ENCODE measurements at regions not wholly inside any gene's neighbourhood (a gene's known extent, or its start where the extent isn't known, plus 50 kb on each side); places are given as distances from the start of the nearest gene placed in this dataset.

DNA sequence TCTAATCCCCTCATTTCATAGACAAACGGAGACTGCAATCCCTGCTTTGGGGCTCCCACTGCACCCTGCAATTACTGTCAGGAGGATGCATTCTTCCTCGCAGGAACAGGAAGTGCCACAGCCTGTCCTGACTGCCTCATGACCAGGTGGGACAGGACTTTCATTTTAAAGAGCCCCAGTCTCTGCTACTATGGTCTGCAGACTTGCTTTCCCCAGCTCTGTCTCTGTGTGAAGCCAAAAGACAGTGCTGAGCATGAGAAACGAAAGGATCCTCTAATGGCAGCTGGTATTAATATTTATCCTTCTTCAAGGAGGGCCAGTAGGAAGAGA, 60.0 kb upstream of the PNMA1 start:
- Histone ChIP-seq H3K9ac (ENCODE audit: low read depth, low read length) (no peak overlapping the region), H3K79me2 (ENCODE audit: insufficient read depth, low read length) (peaks cover 93% of the 10 kb centered on the region), H3K36me3 (ENCODE audit: insufficient read depth, low read length) (peaks cover 5% of the 10 kb centered on the region; the same call in 1 of the 2 replicates), H3K4me2 (ENCODE audit: insufficient read depth, low read length) (no peak overlapping the region), H4K20me1 (ENCODE audit: insufficient read depth, low read length) (peaks cover 79% of the 10 kb centered on the region), H3K9me3 (ENCODE audit: insufficient read depth, low read length, severe bottlenecking) (no peaks in the 10 kb centered on the region), H2AFZ (ENCODE audit: low read depth, low read length) (no peak overlapping the region), H3K27me3 (ENCODE audit: insufficient read depth, low read length, poor library complexity) (no peaks in the 10 kb centered on the region), H3K4me1 (ENCODE audit: insufficient read depth, low read length) (no peaks in the 10 kb centered on the region), H3K27ac (ENCODE audit: low read length) (no peak overlapping the region), H3K4me3 (ENCODE audit: low read depth in 1 of 2, low read length in 2 of 2) (no peak overlapping the region)
- ATAC-seq (ENCODE audit: insufficient read depth, low read depth) (no peak), DNase-seq (no peak)
- no peak for TF ChIP-seq EZH2 (IDR thresholded peaks at IDR 0.05; ENCODE audit: borderline replicate concordance, low read depth, low read length, severe bottlenecking)
- TF ChIP-seq, protein P1, sequence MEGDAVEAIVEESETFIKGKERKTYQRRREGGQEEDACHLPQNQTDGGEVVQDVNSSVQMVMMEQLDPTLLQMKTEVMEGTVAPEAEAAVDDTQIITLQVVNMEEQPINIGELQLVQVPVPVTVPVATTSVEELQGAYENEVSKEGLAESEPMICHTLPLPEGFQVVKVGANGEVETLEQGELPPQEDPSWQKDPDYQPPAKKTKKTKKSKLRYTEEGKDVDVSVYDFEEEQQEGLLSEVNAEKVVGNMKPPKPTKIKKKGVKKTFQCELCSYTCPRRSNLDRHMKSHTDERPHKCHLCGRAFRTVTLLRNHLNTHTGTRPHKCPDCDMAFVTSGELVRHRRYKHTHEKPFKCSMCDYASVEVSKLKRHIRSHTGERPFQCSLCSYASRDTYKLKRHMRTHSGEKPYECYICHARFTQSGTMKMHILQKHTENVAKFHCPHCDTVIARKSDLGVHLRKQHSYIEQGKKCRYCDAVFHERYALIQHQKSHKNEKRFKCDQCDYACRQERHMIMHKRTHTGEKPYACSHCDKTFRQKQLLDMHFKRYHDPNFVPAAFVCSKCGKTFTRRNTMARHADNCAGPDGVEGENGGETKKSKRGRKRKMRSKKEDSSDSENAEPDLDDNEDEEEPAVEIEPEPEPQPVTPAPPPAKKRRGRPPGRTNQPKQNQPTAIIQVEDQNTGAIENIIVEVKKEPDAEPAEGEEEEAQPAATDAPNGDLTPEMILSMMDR (IDR thresholded peaks at IDR 0.05; ENCODE audit: borderline replicate concordance, extremely low read depth, low read length, poor library complexity, severe bottlenecking), result no peak

GRCh38 chr14:73773441-73774240, 59.5 kb upstream of the PNMA1 start:
- peaks cover 93% of the 10 kb centered on the region for H3K79me2 ChIP-seq (ENCODE audit: insufficient read depth, low read length)
- H3K4me1 ChIP-seq (ENCODE audit: insufficient read depth, low read length), result no peaks in the 10 kb centered on the region
- DNase-seq (no peak), ATAC-seq (ENCODE audit: insufficient read depth, low read depth) (no peak)
- no peaks in the 10 kb centered on the region for H3K27me3 ChIP-seq (ENCODE audit: insufficient read depth, low read length, poor library complexity)
- no peak overlapping the region for H3K9ac ChIP-seq (ENCODE audit: low read depth, low read length)
- no peak overlapping the region for H3K27ac ChIP-seq (ENCODE audit: low read length)
- H3K36me3 ChIP-seq (ENCODE audit: insufficient read depth, low read length), result peaks cover 4% of the 10 kb centered on the region; the same call in 1 of the 2 replicates
- H3K4me2 ChIP-seq (ENCODE audit: insufficient read depth, low read length), result no peak overlapping the region
- no peak for TF ChIP-seq EZH2 (IDR thresholded peaks at IDR 0.05; ENCODE audit: borderline replicate concordance, low read depth, low read length, severe bottlenecking)
- TF ChIP-seq, protein P1 (IDR thresholded peaks at IDR 0.05; ENCODE audit: borderline replicate concordance, extremely low read depth, low read length, poor library complexity, severe bottlenecking), result no peak
- no peak overlapping the region for H3K4me3 ChIP-seq (ENCODE audit: low read depth in 1 of 2, low read length in 2 of 2)
- peaks cover 81% of the 10 kb centered on the region for H4K20me1 ChIP-seq (ENCODE audit: insufficient read depth, low read length)
- no peak overlapping the region for H2AFZ ChIP-seq (ENCODE audit: low read depth, low read length)
- H3K9me3 ChIP-seq (ENCODE audit: insufficient read depth, low read length, severe bottlenecking), result no peaks in the 10 kb centered on the region

GRCh38 chr14:73771848-73772638, 57.9 kb upstream of the PNMA1 start:
- TF ChIP-seq, protein P1 (IDR thresholded peaks at IDR 0.05; ENCODE audit: borderline replicate concordance, extremely low read depth, low read length, poor library complexity, severe bottlenecking), result no peak
- TF ChIP-seq EZH2 (IDR thresholded peaks at IDR 0.05; ENCODE audit: borderline replicate concordance, low read depth, low read length, severe bottlenecking), result no peak
- Histone ChIP-seq H4K20me1 (ENCODE audit: insufficient read depth, low read length) (peaks cover 76% of the 10 kb centered on the region), H3K9ac (ENCODE audit: low read depth, low read length) (no peak overlapping the region), H3K4me1 (ENCODE audit: insufficient read depth, low read length) (no peaks in the 10 kb centered on the region), H3K27ac (ENCODE audit: low read length) (no peak overlapping the region), H3K36me3 (ENCODE audit: insufficient read depth, low read length) (no peaks in the 10 kb centered on the region; the same call in 1 of the 2 replicates), H3K27me3 (ENCODE audit: insufficient read depth, low read length, poor library complexity) (no peaks in the 10 kb centered on the region), H3K4me3 (ENCODE audit: low read depth in 1 of 2, low read length in 2 of 2) (no peak overlapping the region), H3K4me2 (ENCODE audit: insufficient read depth, low read length) (no peak overlapping the region), H2AFZ (ENCODE audit: low read depth, low read length) (no peak overlapping the region), H3K79me2 (ENCODE audit: insufficient read depth, low read length) (peaks cover 91% of the 10 kb centered on the region), H3K9me3 (ENCODE audit: insufficient read depth, low read length, severe bottlenecking) (no peaks in the 10 kb centered on the region)
- DNase-seq, result peak; percentile 24
- peak; percentile 66; the same call in 2 of the 3 replicates for ATAC-seq (ENCODE audit: insufficient read depth, low read depth)
